Astrocyte of the spinal cord (primary cell): ENCODE measurements at regions not wholly inside any gene's neighbourhood (a gene's known extent, or its start where the extent isn't known, plus 50 kb on each side); places are given as distances from the start of the nearest gene placed in this dataset.

ENCODE experiments used
- DNase-seq: peaks from one replicate; pipeline ENCODE4 v3.0.0; 2011; ENCODE audit warnings: low read depth, low spot score
- H3K4me3 ChIP-seq: 2 replicates; pipeline ENCODE4 v1.5.1; 2011; ENCODE audit warnings: low read depth, mild to moderate bottlenecking, low read length, moderate library complexity
- CTCF ChIP-seq: IDR thresholded peaks from 2 replicates; pipeline ENCODE4 v1.5.1; 2012; ENCODE audit warnings: low read depth, mild to moderate bottlenecking, low read length, inconsistent platforms
- in situ Hi-C: cut with HindIII; loops from 2 replicates; pipeline ENCODE4 v1.10.0; 2017; ENCODE audit warnings: low sequenced_read_pairs

- no peak overlapping the region for H3K4me3 ChIP-seq
- TF ChIP-seq CTCF: no peak
- in situ Hi-C loops: no loop called here
- no peak for DNase-seq
Measured at GRCh38 chr22:27488456-27489177, 312.9 kb downstream of the MN1 start.

DNA sequence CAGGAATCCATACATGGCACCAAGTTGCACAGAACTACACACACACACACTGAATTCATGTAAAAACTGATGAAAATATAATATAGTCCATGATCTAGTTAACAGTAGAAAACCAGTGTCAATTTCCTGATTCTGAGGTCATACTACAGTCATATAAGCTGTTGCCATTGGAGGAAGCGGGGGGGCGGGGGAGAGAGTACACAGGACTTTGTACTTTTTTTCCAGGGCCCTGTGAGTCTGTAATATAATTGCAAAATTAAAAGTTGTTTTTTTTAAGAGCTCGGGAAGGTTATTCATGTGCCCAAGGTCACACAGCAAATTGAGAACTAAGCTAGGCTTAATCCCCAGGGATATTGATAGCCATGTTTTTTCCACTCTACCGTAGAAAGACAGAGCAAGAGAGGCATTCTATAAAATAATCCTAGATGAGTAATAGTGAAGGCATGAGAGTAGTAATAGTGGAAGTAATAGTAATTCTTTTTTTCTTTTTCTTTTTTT is 312.3 kb downstream of the MN1 start:
- DNase-seq: peak; percentile 46

GRCh38 chr22:27490080-27490479 is 311.5 kb downstream of the MN1 start:
- no peak overlapping the region for H3K4me3 ChIP-seq
- TF ChIP-seq CTCF: no peak
- no peak for DNase-seq
- in situ Hi-C loops: no loop called here

More for the DNA sequence above, 312.3 kb downstream of the MN1 start:
- no peak overlapping the region for H3K4me3 ChIP-seq
- in situ Hi-C loops: no loop called here
- TF ChIP-seq CTCF: no peak

GRCh38 chr22:27491888-27492287 is 309.7 kb downstream of the MN1 start:
- no peak overlapping the region for H3K4me3 ChIP-seq
- in situ Hi-C loops: no loop called here
- no peak for TF ChIP-seq CTCF
- no peak for DNase-seq

- H3K4me3 ChIP-seq: no peak overlapping the region
- no peak for DNase-seq
- TF ChIP-seq CTCF: no peak
- in situ Hi-C loops: no loop called here
Measured at GRCh38 chr22:27492566-27493201, 308.9 kb downstream of the MN1 start.

- no peak for DNase-seq
- no peak for TF ChIP-seq CTCF
- H3K4me3 ChIP-seq: no peak overlapping the region
- in situ Hi-C loops: no loop called here
Measured at GRCh38 chr22:27493796-27494195, 307.8 kb downstream of the MN1 start.
